Fibroblast of pulmonary artery (primary cell): ENCODE measurements at regions not wholly inside any gene's neighbourhood (a gene's known extent, or its start where the extent isn't known, plus 50 kb on each side); places are given as distances from the start of the nearest gene placed in this dataset.
A peak's percentile ranks its signal among the peaks of the same experiment; 100 is the strongest.

Source experiments
- DNase-seq: peaks from one replicate; pipeline ENCODE4 v3.0.0-alpha.2; 2010; ENCODE audit warnings: low read depth
- H3K4me3 ChIP-seq: replicated peaks from 2 replicates; pipeline ENCODE4 v1.5.1; 2011; ENCODE audit warnings: low read depth, mild to moderate bottlenecking, control low read depth, low read length, moderate library complexity
- TF ChIP-seq, protein P1 (sequence below): IDR thresholded peaks from 2 replicates; pipeline ENCODE4 v1.5.1; 2011; ENCODE audit warnings: mild to moderate bottlenecking, control low read depth, low read length, inconsistent platforms; ENCODE audit errors: missing control alignments

DNA sequence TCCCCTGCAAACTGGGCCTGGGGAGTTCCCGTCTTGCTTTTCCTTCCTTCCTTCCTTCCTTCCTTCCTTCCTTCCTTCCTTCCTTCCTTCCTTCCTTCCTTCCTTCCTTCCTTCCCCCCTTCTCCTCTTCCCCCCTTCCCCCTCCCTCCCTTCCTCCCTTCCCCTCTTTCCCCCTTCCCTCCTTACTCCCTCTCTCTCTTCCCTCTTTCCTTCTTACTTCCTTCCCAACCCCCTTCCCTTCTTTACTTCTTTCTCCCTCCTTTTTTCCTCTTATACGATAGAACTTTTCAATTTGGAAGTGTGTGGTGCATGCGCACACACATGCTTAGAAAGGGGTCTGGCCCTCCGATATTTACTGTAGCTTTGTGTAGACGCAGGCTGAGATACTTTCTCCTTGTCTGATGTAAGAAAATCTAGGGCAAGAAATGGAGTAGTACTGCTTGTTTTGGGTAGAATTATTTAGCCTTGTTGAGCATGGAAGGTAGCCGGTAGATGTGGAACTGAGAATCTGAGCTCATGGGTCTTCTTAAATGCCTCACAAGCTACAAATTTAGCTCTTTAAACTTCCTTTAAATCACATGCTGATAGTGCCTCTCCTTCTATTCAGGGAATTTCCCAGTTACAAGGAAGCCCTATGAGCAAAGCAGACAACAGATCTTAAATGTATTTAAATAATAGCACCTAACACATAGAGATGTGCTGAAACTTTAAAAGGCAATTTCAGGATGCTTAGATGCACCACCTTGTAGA is 189.6 kb downstream of the GPAT3 start:
- TF ChIP-seq, protein P1, sequence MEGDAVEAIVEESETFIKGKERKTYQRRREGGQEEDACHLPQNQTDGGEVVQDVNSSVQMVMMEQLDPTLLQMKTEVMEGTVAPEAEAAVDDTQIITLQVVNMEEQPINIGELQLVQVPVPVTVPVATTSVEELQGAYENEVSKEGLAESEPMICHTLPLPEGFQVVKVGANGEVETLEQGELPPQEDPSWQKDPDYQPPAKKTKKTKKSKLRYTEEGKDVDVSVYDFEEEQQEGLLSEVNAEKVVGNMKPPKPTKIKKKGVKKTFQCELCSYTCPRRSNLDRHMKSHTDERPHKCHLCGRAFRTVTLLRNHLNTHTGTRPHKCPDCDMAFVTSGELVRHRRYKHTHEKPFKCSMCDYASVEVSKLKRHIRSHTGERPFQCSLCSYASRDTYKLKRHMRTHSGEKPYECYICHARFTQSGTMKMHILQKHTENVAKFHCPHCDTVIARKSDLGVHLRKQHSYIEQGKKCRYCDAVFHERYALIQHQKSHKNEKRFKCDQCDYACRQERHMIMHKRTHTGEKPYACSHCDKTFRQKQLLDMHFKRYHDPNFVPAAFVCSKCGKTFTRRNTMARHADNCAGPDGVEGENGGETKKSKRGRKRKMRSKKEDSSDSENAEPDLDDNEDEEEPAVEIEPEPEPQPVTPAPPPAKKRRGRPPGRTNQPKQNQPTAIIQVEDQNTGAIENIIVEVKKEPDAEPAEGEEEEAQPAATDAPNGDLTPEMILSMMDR = no peak
- no peak overlapping the region for H3K4me3 ChIP-seq
- no peak for DNase-seq

GRCh38 chr4:83724485-83725335 is 188.8 kb downstream of the GPAT3 start:
- TF ChIP-seq, protein P1 = no peak
- no peak overlapping the region for H3K4me3 ChIP-seq
- no peak for DNase-seq

DNA sequence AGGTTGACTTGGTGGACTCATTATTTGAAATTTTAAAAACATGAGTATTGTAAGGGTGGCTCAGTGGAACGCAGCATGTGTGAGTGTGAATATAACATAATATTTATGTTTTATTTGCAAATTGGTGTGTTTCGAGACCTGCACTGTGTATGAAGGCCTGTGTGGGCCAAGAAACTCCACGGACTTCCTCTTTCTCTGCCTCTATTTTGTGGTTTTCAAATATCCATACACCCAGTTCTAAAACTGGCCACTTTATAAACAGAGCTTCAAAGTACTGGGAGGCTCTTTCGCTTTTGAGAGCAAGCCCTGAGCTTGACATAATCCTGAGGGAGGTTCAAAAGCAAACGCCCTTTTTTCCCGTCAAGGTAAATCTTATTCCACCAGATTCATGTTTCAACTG is 187.7 kb downstream of the GPAT3 start:
- TF ChIP-seq, protein P1 = no peak
- H3K4me3 ChIP-seq = no peak overlapping the region
- DNase-seq = no peak

DNA sequence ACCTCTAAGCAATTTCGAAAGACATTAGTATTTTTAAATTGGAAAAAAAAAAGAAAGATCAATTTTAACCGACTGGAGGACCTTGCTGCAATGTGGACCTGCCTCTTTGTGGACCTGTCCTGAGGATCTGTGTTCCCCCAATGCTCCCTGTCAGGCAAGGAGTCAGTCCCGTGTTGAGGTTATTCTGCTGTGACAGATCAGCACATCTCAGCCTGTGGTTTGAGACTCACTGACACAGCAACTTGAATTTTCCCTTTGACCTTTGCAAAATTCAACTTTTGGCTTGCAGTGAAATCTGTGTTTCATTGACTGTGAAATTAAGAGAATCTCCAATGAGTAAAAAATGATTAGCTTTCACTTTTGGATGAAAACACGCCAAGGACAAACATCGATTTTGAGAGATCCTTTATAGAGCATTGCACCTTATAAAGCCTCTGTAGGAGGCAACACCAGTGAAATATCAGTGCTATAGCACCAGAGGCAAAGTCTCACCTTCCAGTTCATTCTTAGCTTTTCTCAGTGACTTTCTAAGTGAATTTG is 186.9 kb downstream of the GPAT3 start:
- DNase-seq = no peak
- H3K4me3 ChIP-seq = no peak overlapping the region
- TF ChIP-seq, protein P1 = no peak

DNA sequence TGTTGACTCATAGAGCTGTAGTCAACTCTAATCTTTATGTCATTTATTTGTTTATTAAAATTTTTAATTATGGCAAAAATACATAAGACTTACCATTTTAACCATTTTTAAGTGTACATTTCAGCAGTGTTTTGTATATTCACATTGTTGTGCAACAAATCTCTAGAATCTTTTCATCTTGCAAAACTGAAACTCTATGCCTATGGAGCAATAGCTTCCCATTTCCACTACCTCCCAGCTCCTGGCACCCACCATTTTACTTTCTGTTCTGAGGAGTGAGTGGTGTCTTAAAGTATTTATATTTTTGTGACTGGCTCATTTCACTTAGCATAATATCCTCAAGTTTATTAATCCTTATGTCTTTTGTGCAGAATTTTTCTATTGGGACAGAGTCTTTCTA is 181.0 kb downstream of the GPAT3 start:
- DNase-seq = peak; percentile 6
- H3K4me3 ChIP-seq = no peak overlapping the region
- TF ChIP-seq, protein P1 = no peak

DNA sequence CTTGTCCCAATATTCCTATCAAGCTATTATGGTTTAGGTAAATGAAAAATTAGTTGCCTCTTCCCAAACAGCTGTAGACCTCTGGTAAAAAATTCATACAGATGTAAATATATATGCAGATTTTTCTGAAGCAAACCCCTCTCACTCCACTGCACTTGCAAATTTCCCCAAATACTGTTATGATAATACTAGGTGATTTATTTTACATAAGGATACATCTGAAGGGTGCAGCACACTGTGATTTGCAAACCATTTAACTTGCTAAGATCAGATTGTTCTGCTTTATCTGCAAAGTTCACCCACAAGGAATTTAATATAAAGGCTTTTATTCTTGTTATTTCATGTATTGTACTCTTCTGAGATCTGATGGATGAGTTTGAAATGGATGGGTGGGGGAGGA is 177.0 kb downstream of the GPAT3 start:
- DNase-seq = no peak
- TF ChIP-seq, protein P1 = no peak

More for the DNA sequence above, 177.0 kb downstream of the GPAT3 start:
- no peak overlapping the region for H3K4me3 ChIP-seq
